ENCODE measurements at regions not wholly inside any gene's neighbourhood (a gene's known extent, or its start where the extent isn't known, plus 50 kb on each side); places are given as distances from the start of the nearest gene placed in this dataset.

- DNase-seq (ENCODE audit: low read depth), result no peak
These were observed 169.2 kb downstream of the GLI2 start for GRCh38 chr2:120904830-120905234.

GRCh38 chr2:120905298-120905697 is 169.6 kb downstream of the GLI2 start:
- no peak for TF ChIP-seq CTCF (conservative IDR thresholded peaks at IDR 0.05; ENCODE audit: low read depth, low read length)
- no peak for DNase-seq (ENCODE audit: low read depth)
- H3K4me3 ChIP-seq (ENCODE audit: low read depth, low read length), result no peak overlapping the region

More at GRCh38 chr2:120904830-120905234, 169.2 kb downstream of the GLI2 start:
- H3K4me3 ChIP-seq (ENCODE audit: low read depth, low read length), result no peak overlapping the region
- no peak for TF ChIP-seq CTCF (conservative IDR thresholded peaks at IDR 0.05; ENCODE audit: low read depth, low read length)

DNA sequence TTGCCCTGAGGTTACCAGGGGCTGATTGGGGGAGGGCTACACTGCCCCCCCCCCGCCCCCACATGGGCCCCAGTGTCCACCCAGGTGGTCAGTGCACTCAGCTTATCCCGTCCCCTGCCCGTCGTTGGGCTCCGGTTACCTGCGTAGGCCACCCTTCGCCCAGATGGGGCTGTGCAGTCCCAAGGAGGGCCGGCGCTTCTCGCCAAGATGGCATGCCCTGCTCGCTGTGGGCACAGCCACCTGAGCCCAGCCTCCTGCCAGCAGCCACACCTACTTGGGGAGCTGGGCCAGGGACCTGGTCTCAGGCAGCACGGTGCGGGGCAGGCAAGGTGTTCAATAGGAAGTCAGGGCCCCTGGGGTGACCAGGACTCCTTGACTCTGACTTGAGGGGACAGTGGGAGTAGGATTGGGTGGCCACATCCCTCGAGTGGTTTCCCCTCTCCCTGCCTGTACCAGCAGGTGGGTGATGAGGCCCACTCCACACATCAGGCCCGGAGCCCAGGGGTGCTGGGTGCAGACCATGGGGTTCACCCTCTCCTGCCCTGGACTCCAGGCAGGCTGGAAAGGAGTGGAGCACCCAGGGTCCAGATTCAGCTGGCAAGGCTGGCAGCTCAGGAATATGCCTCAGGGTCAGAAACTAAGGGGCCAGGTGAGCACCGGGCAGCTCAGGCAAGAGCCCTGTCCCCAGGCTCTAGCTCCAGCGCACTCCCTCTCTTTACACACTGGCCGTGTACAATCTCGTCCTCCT is 170.3 kb downstream of the GLI2 start:
- no peak overlapping the region for H3K4me3 ChIP-seq (ENCODE audit: low read depth, low read length)
- no peak for DNase-seq (ENCODE audit: low read depth)
- no peak for TF ChIP-seq CTCF (conservative IDR thresholded peaks at IDR 0.05; ENCODE audit: low read depth, low read length)

GRCh38 chr2:120906914-120907313 is 171.2 kb downstream of the GLI2 start:
- DNase-seq (ENCODE audit: low read depth), result no peak
- no peak overlapping the region for H3K4me3 ChIP-seq (ENCODE audit: low read depth, low read length)
- no peak for TF ChIP-seq CTCF (conservative IDR thresholded peaks at IDR 0.05; ENCODE audit: low read depth, low read length)

DNA sequence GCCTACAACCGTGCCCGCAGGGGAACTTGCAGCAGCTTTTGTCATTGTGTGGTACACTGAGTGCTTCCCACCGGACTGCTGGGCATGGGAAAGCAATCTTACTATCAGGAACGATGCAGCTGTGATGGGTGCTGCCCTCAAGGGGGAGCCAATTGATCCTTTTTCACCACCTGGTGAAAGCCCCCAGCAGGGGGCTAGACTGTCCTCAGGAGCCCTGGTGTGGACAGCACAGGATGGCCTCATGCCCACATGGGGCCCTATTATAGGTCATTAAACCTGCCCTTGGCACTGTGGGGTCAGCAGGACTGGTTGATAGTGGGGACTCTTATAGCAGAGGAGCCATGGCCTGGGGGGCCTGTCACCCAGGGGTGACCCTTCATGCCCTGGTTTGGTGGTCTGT is 172.2 kb downstream of the GLI2 start:
- H3K4me3 ChIP-seq (ENCODE audit: low read depth, low read length), result no peak overlapping the region
- DNase-seq (ENCODE audit: low read depth), result no peak
- TF ChIP-seq CTCF (conservative IDR thresholded peaks at IDR 0.05; ENCODE audit: low read depth, low read length), result peak; percentile 40

DNA sequence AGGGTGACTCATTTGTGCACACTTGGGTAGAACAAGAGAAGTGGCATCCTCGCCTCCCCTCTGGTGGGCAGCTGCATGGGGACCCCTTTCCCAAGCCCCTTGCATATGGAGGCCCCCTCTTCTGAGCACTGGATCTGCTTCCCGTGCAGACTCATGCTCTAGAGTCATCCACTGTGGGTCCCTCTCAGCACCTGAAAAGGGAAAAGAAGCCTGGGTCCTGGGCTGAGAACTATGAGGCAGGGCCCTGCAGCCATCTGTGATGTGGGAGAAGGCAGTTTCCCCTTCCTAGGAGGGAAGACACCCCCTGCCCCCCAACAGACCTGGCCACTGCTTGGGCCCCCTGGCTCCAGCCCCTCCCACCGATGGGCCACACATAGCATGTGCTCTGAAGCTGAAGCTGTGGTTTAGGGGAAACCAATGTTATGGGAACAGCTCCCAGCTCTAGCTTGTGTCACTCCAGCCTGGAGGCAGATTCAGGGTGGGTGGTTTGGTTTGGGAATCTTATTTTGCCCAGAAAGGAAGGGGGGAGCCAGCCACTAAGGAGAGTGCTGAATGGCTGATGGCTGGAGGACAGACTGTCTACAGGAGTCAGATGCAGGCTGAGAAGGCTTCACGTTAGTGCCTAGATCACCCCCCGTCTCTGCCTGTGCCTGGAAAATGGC is 172.8 kb downstream of the GLI2 start:
- no peak for TF ChIP-seq CTCF (conservative IDR thresholded peaks at IDR 0.05; ENCODE audit: low read depth, low read length)
- H3K4me3 ChIP-seq (ENCODE audit: low read depth, low read length), result no peak overlapping the region
- DNase-seq (ENCODE audit: low read depth), result no peak

All from epithelial cell of proximal tubule (primary cell).